GM13976 (cell line): ENCODE measurements at regions not wholly inside any gene's neighbourhood (a gene's known extent, or its start where the extent isn't known, plus 50 kb on each side); places are given as distances from the start of the nearest gene placed in this dataset.

Source experiments
- DNase-seq: peaks from one replicate; pipeline ENCODE4 v3.0.0; 2012; ENCODE audit warnings: low spot score
- CTCF ChIP-seq: IDR thresholded peaks from 2 replicates; pipeline ENCODE4 v1.5.1; 2012; ENCODE audit warnings: borderline replicate concordance, mild to moderate bottlenecking; ENCODE audit not compliant: insufficient read depth; ENCODE audit errors: extremely low read depth, missing control alignments, control extremely low read depth
- in situ Hi-C: fragments of 300-500 bp; cut with MboI; formaldehyde crosslinking; loops from one replicate; pipeline ENCODE4 v1.12.0; 2022; ENCODE audit warnings: low sequenced_read_pairs, mixed read lengths, inconsistent platforms; ENCODE audit not compliant: unreplicated experiment

GRCh38 chr2:35788543-35788942 is 567.0 kb upstream of the CRIM1 start:
- in situ Hi-C loops = no loop called here
- no peak for DNase-seq
- TF ChIP-seq CTCF = no peak

- no peak for DNase-seq
- in situ Hi-C loops = no loop called here
- no peak for TF ChIP-seq CTCF
Observed at GRCh38 chr2:35787302-35788031, 568.1 kb upstream of the CRIM1 start.

- in situ Hi-C loops = no loop called here
- TF ChIP-seq CTCF = no peak
- DNase-seq = no peak
Observed at GRCh38 chr2:35785564-35785963, 570.0 kb upstream of the CRIM1 start.

GRCh38 chr2:35784777-35785176 is 570.8 kb upstream of the CRIM1 start:
- TF ChIP-seq CTCF = no peak
- no peak for DNase-seq
- in situ Hi-C loops = no loop called here

- no peak for DNase-seq
- TF ChIP-seq CTCF = no peak
- in situ Hi-C loops = no loop called here
Observed at GRCh38 chr2:35783723-35784122, 571.9 kb upstream of the CRIM1 start.

- TF ChIP-seq CTCF = no peak
- in situ Hi-C loops = no loop called here
- DNase-seq = no peak
Observed at GRCh38 chr2:35741556-35741955, 614.0 kb upstream of the CRIM1 start.
